PC-3 (cell line): ENCODE measurements at regions not wholly inside any gene's neighbourhood (a gene's known extent, or its start where the extent isn't known, plus 50 kb on each side); places are given as distances from the start of the nearest gene placed in this dataset.

Source experiments
- ATAC-seq: fragments of 200-7000 bp; cut with Tn5 transposase; 2 replicates; pipeline ENCODE4 v1.9.1; 2020; ENCODE audit warnings: mild to moderate bottlenecking, moderate library complexity
- BruUV-seq: library from RNA; stranded (reverse); fragments of 400-500 nt; replicated peaks from 2 replicates; lab custom pipeline; 2021; lab: Mats Ljungman, UMichigan
- CTCF ChIA-PET: fragments of 300-600 bp; sonication (Branson Sonifier 250); formaldehyde crosslinking; loops from one replicate; lab custom pipeline; 2022; ENCODE audit warnings: antibody characterized with exemption; lab: Charles Lee
- POLR2A ChIA-PET: fragments of 300-600 bp; sonication (Branson Sonifier 250); formaldehyde crosslinking; loops from one replicate; lab custom pipeline; 2022; ENCODE audit warnings: antibody characterized with exemption; ENCODE audit not compliant: unreplicated experiment; lab: Charles Lee
- DNase-seq: peaks from one replicate; pipeline ENCODE4 v3.0.0-alpha.2; 2015
- H2AFZ ChIP-seq: fragments of 300-600 bp; sonication (generic); 2 replicates; pipeline ENCODE4 v1.6.0; 2016; ENCODE audit warnings: antibody characterized with exemption, low read length
- H3F3A ChIP-seq: fragments of 300-600 bp; sonication (generic); one replicate; pipeline ENCODE4 v1.6.0; 2017; ENCODE audit warnings: antibody characterized with exemption, low read length, control low read depth, mild to moderate bottlenecking; ENCODE audit not compliant: unreplicated experiment
- H3K27ac ChIP-seq: fragments of 300-600 bp; sonication (generic); 2 replicates; pipeline ENCODE4 v1.5.1; 2016; ENCODE audit warnings: mild to moderate bottlenecking, low read length
- H3K27me3 ChIP-seq: fragments of 300-600 bp; sonication (generic); 2 replicates; pipeline ENCODE4 v1.6.1; 2016; ENCODE audit warnings: low read length, mixed read lengths
- H3K36me3 ChIP-seq: fragments of 300-600 bp; sonication (generic); 2 replicates; pipeline ENCODE4 v1.6.1; 2016; ENCODE audit warnings: low read depth, mixed run types, low read length, mixed read lengths
- H3K4me1 ChIP-seq: fragments of 300-600 bp; sonication (generic); 2 replicates; pipeline ENCODE4 v1.5.1; 2016; ENCODE audit warnings: low read length; ENCODE audit not compliant: insufficient read depth
- H3K4me2 ChIP-seq: fragments of 300-600 bp; sonication (generic); 2 replicates; pipeline ENCODE4 v1.6.0; 2016; ENCODE audit warnings: low read length
- H3K4me3 ChIP-seq: fragments of 300-600 bp; sonication (generic); 2 replicates; pipeline ENCODE4 v1.5.1; 2016; ENCODE audit warnings: mild to moderate bottlenecking, low read length, mixed read lengths
- H3K79me2 ChIP-seq: fragments of 300-600 bp; sonication (generic); 2 replicates; pipeline ENCODE4 v1.6.1; 2017; ENCODE audit warnings: low read length, mixed read lengths
- H3K9ac ChIP-seq: fragments of 300-600 bp; sonication (generic); 2 replicates; pipeline ENCODE4 v1.6.0; 2016; ENCODE audit warnings: mild to moderate bottlenecking, low read length
- H3K9me2 ChIP-seq: fragments of 300-600 bp; sonication (generic); replicated peaks from 2 replicates; pipeline ENCODE4 v1.6.1; 2016; ENCODE audit warnings: mixed run types, low read length, mixed read lengths
- H3K9me3 ChIP-seq: fragments of 300-600 bp; sonication (generic); 2 replicates; pipeline ENCODE4 v1.6.1; 2016; ENCODE audit warnings: low read length, mixed read lengths
- H4K20me1 ChIP-seq: fragments of 300-600 bp; sonication (generic); 2 replicates; pipeline ENCODE4 v1.6.1; 2016; ENCODE audit warnings: low read length, mixed read lengths
- CTCF ChIP-seq: fragments of 300-600 bp; sonication (generic); conservative IDR thresholded peaks from 2 replicates; pipeline ENCODE4 v1.5.1; 2017; ENCODE audit warnings: antibody characterized with exemption, low read depth, mild to moderate bottlenecking, low read length
- EZH2 ChIP-seq: fragments of 300-600 bp; sonication (generic); IDR thresholded peaks from one replicate; pipeline ENCODE4 v1.6.1; 2017; ENCODE audit warnings: antibody characterized with exemption, mild to moderate bottlenecking, low read length; ENCODE audit not compliant: unreplicated experiment
- EZH2phosphoT487 ChIP-seq: fragments of 300-600 bp; sonication (generic); IDR thresholded peaks from 2 replicates; pipeline ENCODE4 v1.6.1; 2018; ENCODE audit warnings: mild to moderate bottlenecking, antibody characterized with exemption, low read length, borderline replicate concordance
- intact Hi-C: fragments of 100-400 bp; cut with micrococcal nuclease; formaldehyde crosslinking; loops from 2 replicates; pipeline ENCODE4 v1.9.0; 2023

GRCh38 chrX:109782994-109783700 is 50.1 kb upstream of the ACSL4 start:
- ChIA-PET POLR2A (no interaction called here), CTCF (no interaction called here)
- intact Hi-C loops, result no loop called here
- DNase-seq, result no peak
- ATAC-seq, result no peak
- Histone ChIP-seq H3K27me3 (no peaks in the 10 kb centered on the region), H3K79me2 (no peaks in the 10 kb centered on the region), H3K4me2 (no peak overlapping the region), H4K20me1 (no peaks in the 10 kb centered on the region), H3F3A (no peaks in the 10 kb centered on the region), H3K4me3 (no peak overlapping the region), H3K36me3 (no peaks in the 10 kb centered on the region), H3K9me3 (no peaks in the 10 kb centered on the region), H2AFZ (no peak overlapping the region), H3K27ac (no peak overlapping the region), H3K4me1 (no peaks in the 10 kb centered on the region), H3K9ac (no peak overlapping the region), H3K9me2 (no peaks in the 10 kb centered on the region)
- TF ChIP-seq EZH2, result no peak
- no peak for TF ChIP-seq EZH2phosphoT487
- no peak for TF ChIP-seq CTCF
- no TSS peak for BruUV-seq

GRCh38 chrX:109783701-109784079 is 50.6 kb upstream of the ACSL4 start:
- no peak overlapping the region for H3K4me2 ChIP-seq

More at GRCh38 chrX:109783701-109784079, 50.6 kb upstream of the ACSL4 start:
- Histone ChIP-seq H4K20me1 (no peaks in the 10 kb centered on the region), H3K27ac (no peak overlapping the region), H3K79me2 (no peaks in the 10 kb centered on the region), H3K27me3 (no peaks in the 10 kb centered on the region), H3K36me3 (no peaks in the 10 kb centered on the region), H3F3A (no peaks in the 10 kb centered on the region), H3K9me3 (no peaks in the 10 kb centered on the region), H3K4me1 (no peaks in the 10 kb centered on the region), H3K9me2 (no peaks in the 10 kb centered on the region), H2AFZ (no peak overlapping the region), H3K4me3 (no peak overlapping the region), H3K9ac (no peak overlapping the region)
- no TSS peak for BruUV-seq
- ATAC-seq, result no peak
- intact Hi-C loops, result no loop called here
- no peak for TF ChIP-seq EZH2phosphoT487
- TF ChIP-seq CTCF, result no peak
- no peak for TF ChIP-seq EZH2
- ChIA-PET POLR2A (no interaction called here), CTCF (no interaction called here)
- no peak for DNase-seq
